Prostate gland (tissue), 2 donors: ENCODE measurements at regions not wholly inside any gene's neighbourhood (a gene's known extent, or its start where the extent isn't known, plus 50 kb on each side); places are given as distances from the start of the nearest gene placed in this dataset.

Experiments used
- DNase-seq: peaks from one replicate; pipeline ENCODE4 v3.0.0-alpha.2; 2019; ENCODE audit warnings: low spot score
- H3K27ac ChIP-seq, 2 donors: fragments of 200-600 bp; sonication (generic); 2 replicates each; pipeline ENCODE4 v1.5.1; 2017 to 2019
- H3K27me3 ChIP-seq: fragments of 200-600 bp; sonication (generic); replicated peaks from 2 replicates; pipeline ENCODE4 v1.5.1; 2019; ENCODE audit not compliant: insufficient read depth
- H3K36me3 ChIP-seq, 2 donors: fragments of 200-600 bp; sonication (generic); 1 replicate in 1 of 2; 2 replicates in 1 of 2; pipeline versions ENCODE4 v1.5.1 to v1.8.1; 2017 to 2019
- H3K4me1 ChIP-seq: fragments of 200-600 bp; sonication (generic); replicated peaks from 2 replicates; pipeline ENCODE4 v1.5.1; 2019
- H3K4me3 ChIP-seq, 2 donors: fragments of 200-600 bp; sonication (generic); 2 replicates each; pipeline ENCODE4 v1.5.1; 2017 to 2019
- H3K9me3 ChIP-seq: fragments of 200-600 bp; sonication (generic); 2 replicates; pipeline ENCODE4 v1.5.1; 2017
- POLR2A ChIP-seq: fragments of 450-650 bp; IDR thresholded peaks from one replicate; pipeline ENCODE4 v1.6.1; 2016; ENCODE audit warnings: antibody characterized with exemption, mild to moderate bottlenecking
- POLR2AphosphoS5 ChIP-seq: sonication (generic); formaldehyde crosslinking; IDR thresholded peaks from one replicate; pipeline ENCODE4 v1.6.1; 2017; ENCODE audit warnings: antibody characterized with exemption
- WGBS: methylation state at CpG from one replicate; pipeline ENCODE4 v1.1.5; 2018; 5-methylcytosine and 5-hydroxymethylcytosine counted together
- intact Hi-C: fragments of 100-400 bp; cut with DNase I; formaldehyde crosslinking; loops from one replicate; pipeline ENCODE4 v1.14.2; 2022
- TF ChIP-seq, protein P1 (sequence below), 4 experiments: fragments of 200-600 bp in 2 of 4; fragments of 450-650 bp in 2 of 4; sonication (generic) in 2 of 4; IDR thresholded peaks; 1 replicate in 3 of 4; 2 replicates in 1 of 4; pipeline ENCODE4 v1.5.1; 2016 to 2019; ENCODE audit warnings: antibody characterized with exemption in 4 of 4, mild to moderate bottlenecking in 2 of 4, moderate library complexity in 2 of 4

DNA sequence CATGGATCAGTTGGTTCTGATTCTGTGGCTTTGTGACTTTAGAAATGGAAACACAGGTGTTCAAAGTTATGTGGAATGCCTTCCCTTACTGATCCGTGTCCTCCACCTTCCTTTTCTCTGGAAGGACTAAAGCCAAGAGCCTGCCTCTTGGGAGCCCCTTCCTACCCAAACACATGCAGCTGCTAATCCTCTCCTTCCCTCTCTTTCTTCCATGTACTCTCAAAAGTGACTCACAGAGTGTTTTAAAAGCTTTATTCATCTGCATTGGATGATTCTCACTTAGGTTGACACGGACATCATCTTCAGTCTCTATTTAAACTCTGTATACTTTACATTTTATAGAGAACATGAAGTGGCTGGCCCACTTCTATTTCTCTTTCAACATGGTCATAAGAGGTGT is 856.5 kb upstream of the ARPP21 start:
- no peaks in the 10 kb centered on the region for H3K36me3 ChIP-seq
- TF ChIP-seq POLR2AphosphoS5 (no peak), POLR2A (no peak)
- TF ChIP-seq, protein P1, sequence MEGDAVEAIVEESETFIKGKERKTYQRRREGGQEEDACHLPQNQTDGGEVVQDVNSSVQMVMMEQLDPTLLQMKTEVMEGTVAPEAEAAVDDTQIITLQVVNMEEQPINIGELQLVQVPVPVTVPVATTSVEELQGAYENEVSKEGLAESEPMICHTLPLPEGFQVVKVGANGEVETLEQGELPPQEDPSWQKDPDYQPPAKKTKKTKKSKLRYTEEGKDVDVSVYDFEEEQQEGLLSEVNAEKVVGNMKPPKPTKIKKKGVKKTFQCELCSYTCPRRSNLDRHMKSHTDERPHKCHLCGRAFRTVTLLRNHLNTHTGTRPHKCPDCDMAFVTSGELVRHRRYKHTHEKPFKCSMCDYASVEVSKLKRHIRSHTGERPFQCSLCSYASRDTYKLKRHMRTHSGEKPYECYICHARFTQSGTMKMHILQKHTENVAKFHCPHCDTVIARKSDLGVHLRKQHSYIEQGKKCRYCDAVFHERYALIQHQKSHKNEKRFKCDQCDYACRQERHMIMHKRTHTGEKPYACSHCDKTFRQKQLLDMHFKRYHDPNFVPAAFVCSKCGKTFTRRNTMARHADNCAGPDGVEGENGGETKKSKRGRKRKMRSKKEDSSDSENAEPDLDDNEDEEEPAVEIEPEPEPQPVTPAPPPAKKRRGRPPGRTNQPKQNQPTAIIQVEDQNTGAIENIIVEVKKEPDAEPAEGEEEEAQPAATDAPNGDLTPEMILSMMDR (IDR thresholded peaks at IDR 0.05), result no peak
- WGBS, result 40% methylated on average over 2 of the region's 2 CpGs
- no peak for DNase-seq
- intact Hi-C loops, result no loop called here
- H3K27ac ChIP-seq, result no peak overlapping the region
- no peaks in the 10 kb centered on the region for H3K4me1 ChIP-seq
- no peaks in the 10 kb centered on the region for H3K9me3 ChIP-seq
- H3K4me3 ChIP-seq, result no peak overlapping the region
- H3K27me3 ChIP-seq, result no peaks in the 10 kb centered on the region

DNA sequence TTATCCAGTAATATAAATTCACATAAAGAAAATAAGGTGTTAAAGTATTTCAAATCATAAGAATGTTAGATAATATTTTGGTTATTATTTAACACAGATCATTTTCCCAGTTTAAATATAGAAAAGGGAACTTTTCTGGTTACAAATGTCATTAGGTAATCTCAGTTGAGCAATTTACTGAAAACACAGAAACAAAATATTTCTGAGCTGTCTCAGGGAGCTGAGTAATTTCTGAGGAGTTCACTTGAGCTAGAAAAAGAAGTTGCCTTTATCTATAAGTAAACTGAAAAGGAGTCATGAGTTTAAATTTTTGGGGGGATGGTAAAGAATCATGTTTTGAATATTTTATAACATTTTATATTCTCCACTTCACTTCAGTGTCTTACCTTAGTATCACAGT is 855.4 kb upstream of the ARPP21 start:
- intact Hi-C loops, result no loop called here
- DNase-seq, result no peak
- Histone ChIP-seq H3K27ac (no peak overlapping the region), H3K4me1 (no peaks in the 10 kb centered on the region), H3K36me3 (no peaks in the 10 kb centered on the region), H3K9me3 (no peaks in the 10 kb centered on the region), H3K27me3 (no peaks in the 10 kb centered on the region), H3K4me3 (no peak overlapping the region)
- TF ChIP-seq POLR2A (no peak), POLR2AphosphoS5 (no peak)
- TF ChIP-seq, protein P1 (IDR thresholded peaks at IDR 0.05), result no peak

DNA sequence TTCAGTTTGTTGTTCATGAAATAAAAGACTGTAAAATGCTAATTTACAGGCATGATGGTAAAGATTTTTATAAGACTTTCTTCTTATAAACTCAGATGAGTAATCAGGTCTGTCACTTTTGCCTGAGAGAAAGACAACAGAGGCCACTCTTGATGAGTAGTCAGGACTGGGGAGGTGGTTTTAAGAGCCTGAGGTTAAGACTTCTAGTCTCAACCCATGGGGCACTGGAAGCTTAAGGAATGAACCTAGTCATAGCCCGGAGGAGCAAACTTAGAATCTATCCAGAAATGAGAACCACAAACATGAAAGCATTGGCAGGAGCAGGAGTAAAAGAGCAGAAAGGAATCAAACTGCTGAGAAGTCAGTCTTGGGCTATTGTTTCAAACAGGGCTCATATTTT is 846.3 kb upstream of the ARPP21 start:
- no peaks in the 10 kb centered on the region for H3K9me3 ChIP-seq
- H3K4me1 ChIP-seq, result no peaks in the 10 kb centered on the region
- H3K27me3 ChIP-seq, result no peaks in the 10 kb centered on the region
- no peaks in the 10 kb centered on the region for H3K36me3 ChIP-seq
- TF ChIP-seq, protein P1 (IDR thresholded peaks at IDR 0.05), result no peak
- TF ChIP-seq POLR2A (no peak), POLR2AphosphoS5 (no peak)
- H3K27ac ChIP-seq, result no peak overlapping the region
- 45% methylated on average over 1 of the region's 1 CpG for WGBS
- no peak overlapping the region for H3K4me3 ChIP-seq
- intact Hi-C loops, result no loop called here
- no peak for DNase-seq

DNA sequence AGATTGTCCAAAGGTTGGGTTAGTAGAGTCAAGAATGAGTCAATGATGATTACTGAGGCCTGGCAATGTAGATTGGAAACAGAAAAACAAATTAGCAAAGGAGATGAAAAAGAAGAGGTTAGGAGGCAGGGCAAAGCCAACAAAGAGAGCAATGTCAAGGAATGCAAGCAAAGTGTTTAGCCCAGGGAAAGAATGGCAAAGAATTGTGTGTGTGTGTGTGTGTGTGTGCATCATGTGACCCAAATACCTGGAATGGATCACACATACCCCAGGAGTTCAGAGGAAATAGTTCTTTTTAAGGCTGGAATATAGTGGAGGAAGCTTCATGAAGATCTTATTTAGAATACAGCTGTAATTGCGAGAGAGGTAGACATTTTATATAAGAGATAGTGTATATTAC is 831.7 kb upstream of the ARPP21 start:
- no peak overlapping the region for H3K27ac ChIP-seq
- WGBS, result 97% methylated on average over 1 of the region's 1 CpG
- no peaks in the 10 kb centered on the region for H3K27me3 ChIP-seq
- no peaks in the 10 kb centered on the region for H3K4me1 ChIP-seq
- H3K4me3 ChIP-seq, result no peak overlapping the region
- DNase-seq, result no peak
- H3K9me3 ChIP-seq, result no peaks in the 10 kb centered on the region
- TF ChIP-seq, protein P1 (IDR thresholded peaks at IDR 0.05), result no peak
- intact Hi-C loops, result no loop called here
- H3K36me3 ChIP-seq, result no peaks in the 10 kb centered on the region

DNA sequence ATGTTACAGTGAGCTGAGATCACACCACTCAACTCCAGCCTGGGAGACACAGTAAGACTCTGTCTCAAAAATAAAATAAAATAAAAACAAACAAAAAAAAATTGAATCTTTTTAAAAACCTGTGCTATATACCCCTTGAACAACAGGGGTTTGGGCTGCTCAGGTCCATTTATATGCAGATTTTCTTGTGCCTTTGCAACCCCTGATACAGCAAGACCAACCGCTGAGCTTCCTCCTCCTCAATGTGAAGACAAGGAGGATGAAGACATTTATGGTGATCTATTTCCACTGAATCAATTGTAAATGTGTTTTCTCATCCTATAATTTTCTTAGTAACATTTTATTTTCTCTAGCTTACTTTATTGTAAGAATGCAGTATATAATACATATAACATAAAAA is 831.0 kb upstream of the ARPP21 start:
- H3K27me3 ChIP-seq, result no peaks in the 10 kb centered on the region
- WGBS, result 68% methylated on average over 1 of the region's 1 CpG

More for the DNA sequence above, 831.0 kb upstream of the ARPP21 start:
- intact Hi-C loops, result no loop called here
- TF ChIP-seq POLR2A (no peak), POLR2AphosphoS5 (no peak)
- TF ChIP-seq, protein P1 (IDR thresholded peaks at IDR 0.05), result no peak
- Histone ChIP-seq H3K4me1 (no peaks in the 10 kb centered on the region), H3K9me3 (no peaks in the 10 kb centered on the region), H3K36me3 (no peaks in the 10 kb centered on the region), H3K4me3 (no peak overlapping the region), H3K27ac (no peak overlapping the region)
- DNase-seq, result no peak
